Lower leg skin (tissue), 4 donors: ENCODE measurements at regions not wholly inside any gene's neighbourhood (a gene's known extent, or its start where the extent isn't known, plus 50 kb on each side); places are given as distances from the start of the nearest gene placed in this dataset.

ENCODE experiments used
- DNase-seq, 2 donors: peaks; one replicate each; pipeline ENCODE4 v3.0.0-alpha.2; 2019; ENCODE audit warnings: low spot score in 2 of 2
- H3K4me3 ChIP-seq: fragments of 200-600 bp; sonication (generic); 2 replicates; pipeline ENCODE4 v1.5.1; 2017; ENCODE audit warnings: mild to moderate bottlenecking, low read depth; ENCODE audit not compliant: poor library complexity, severe bottlenecking
- POLR2A ChIP-seq, 2 donors: fragments of 450-650 bp; IDR thresholded peaks; one replicate each; pipeline ENCODE4 v1.6.1; 2016 to 2017; ENCODE audit warnings: antibody characterized with exemption in 2 of 2, mild to moderate bottlenecking in 1 of 2, moderate library complexity in 1 of 2
- WGBS, 2 donors: methylation state at CpG; one replicate each; pipeline ENCODE4 v1.1.5; 2018; 5-methylcytosine and 5-hydroxymethylcytosine counted together
- intact Hi-C: fragments of 100-400 bp; cut with DNase I; formaldehyde crosslinking; loops from one replicate; pipeline ENCODE4 v1.15.0; 2023; ENCODE audit warnings: low total_unique reads
- TF ChIP-seq, protein P1 (sequence below), 3 donors: fragments of 450-650 bp; IDR thresholded peaks; one replicate each; pipeline ENCODE4 v1.5.1; 2016; ENCODE audit warnings: antibody characterized with exemption in 3 of 3, mild to moderate bottlenecking in 3 of 3, moderate library complexity in 2 of 3

DNA sequence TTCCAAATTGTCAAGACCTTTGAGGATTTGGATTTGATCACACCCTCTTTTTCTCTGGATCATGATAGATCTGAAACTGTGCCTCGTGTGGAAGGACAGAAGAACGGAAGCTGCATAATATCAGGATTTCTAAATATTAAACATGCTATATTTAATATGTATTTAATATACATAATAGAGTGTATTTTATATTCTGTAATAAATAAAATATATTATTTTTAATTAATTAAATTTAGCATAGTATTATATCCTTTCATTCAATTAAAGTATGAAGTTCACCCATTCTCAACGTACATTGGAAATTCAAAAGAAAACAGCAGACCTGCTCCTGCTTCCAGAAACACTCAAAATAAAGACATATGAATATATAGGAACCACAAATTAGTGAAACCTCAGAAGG is 70.6 kb upstream of the GLIS3 start:
- TF ChIP-seq, protein P1, sequence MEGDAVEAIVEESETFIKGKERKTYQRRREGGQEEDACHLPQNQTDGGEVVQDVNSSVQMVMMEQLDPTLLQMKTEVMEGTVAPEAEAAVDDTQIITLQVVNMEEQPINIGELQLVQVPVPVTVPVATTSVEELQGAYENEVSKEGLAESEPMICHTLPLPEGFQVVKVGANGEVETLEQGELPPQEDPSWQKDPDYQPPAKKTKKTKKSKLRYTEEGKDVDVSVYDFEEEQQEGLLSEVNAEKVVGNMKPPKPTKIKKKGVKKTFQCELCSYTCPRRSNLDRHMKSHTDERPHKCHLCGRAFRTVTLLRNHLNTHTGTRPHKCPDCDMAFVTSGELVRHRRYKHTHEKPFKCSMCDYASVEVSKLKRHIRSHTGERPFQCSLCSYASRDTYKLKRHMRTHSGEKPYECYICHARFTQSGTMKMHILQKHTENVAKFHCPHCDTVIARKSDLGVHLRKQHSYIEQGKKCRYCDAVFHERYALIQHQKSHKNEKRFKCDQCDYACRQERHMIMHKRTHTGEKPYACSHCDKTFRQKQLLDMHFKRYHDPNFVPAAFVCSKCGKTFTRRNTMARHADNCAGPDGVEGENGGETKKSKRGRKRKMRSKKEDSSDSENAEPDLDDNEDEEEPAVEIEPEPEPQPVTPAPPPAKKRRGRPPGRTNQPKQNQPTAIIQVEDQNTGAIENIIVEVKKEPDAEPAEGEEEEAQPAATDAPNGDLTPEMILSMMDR (IDR thresholded peaks at IDR 0.05), result no peak
- no peak for TF ChIP-seq POLR2A (IDR thresholded peaks at IDR 0.05)
- WGBS, 2 donors, result 92% methylated on average over 3 of the region's 3 CpGs
- no peak for DNase-seq
- intact Hi-C loops, result no loop called here
- H3K4me3 ChIP-seq, result no peak overlapping the region

DNA sequence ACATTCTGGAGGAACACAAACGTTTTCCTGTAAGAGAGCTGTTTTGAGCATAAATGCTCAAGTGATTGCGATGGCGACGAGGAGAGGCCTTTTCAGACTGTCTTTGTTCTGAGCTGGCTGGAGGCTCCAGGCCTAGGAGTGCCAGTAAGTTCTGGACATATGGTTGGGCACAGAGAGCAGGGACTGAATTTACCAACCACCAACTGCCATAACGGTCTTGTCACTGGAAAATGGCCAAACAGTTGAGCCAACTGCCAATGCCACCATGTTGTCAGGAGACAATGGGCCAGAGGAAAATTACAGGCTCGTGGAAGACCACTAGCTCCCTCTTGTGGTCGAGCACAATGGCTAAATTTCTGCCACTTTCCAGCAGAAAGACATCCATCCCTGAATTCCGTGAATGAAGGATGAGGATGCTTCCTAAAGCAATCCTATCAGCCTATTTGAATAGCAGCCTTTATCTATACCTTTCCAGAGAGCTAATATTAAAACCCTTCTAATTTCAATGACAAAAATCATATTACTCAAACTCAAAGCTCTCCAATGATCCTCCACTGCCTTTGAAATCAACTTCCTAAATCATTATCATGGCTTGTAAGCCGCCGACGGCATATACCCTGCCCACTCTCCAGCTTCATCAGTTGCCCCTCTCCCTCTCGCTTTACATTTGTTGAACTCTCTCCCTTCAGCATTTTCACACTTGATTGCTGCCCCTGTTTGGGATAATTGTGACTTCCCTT is 66.9 kb upstream of the GLIS3 start:
- no peak overlapping the region for H3K4me3 ChIP-seq
- TF ChIP-seq, protein P1 (IDR thresholded peaks at IDR 0.05), result no peak
- TF ChIP-seq POLR2A (IDR thresholded peaks at IDR 0.05), result no peak
- 67 to 71% methylated on average over 12 of the region's 12 CpGs for WGBS, 2 donors
- DNase-seq, result no peak
- intact Hi-C loops, result no loop called here

DNA sequence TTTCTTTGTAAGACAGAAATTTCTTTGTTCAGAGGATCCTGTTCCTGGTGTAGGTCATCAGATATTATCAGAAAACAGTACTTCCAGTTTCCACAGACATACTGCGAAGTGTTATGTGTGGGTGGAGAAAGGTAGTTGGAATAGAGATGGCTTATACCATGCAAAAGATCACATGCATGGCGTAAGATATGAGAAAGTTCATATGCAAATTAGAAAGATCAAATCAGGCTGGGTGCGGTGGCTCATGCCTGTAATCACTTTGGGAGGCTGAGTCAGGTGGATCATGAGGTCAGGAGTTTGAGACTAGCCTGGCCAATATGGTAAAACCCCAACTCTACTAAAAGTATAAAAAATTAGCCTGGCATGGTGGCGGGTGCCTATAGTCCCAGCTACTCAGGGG is 65.2 kb upstream of the GLIS3 start:
- DNase-seq, result no peak
- TF ChIP-seq, protein P1 (IDR thresholded peaks at IDR 0.05), result no peak
- no peak for TF ChIP-seq POLR2A (IDR thresholded peaks at IDR 0.05)
- intact Hi-C loops, result no loop called here
- 65% methylated on average over 4 of the region's 4 CpGs for WGBS, 2 donors
- no peak overlapping the region for H3K4me3 ChIP-seq

DNA sequence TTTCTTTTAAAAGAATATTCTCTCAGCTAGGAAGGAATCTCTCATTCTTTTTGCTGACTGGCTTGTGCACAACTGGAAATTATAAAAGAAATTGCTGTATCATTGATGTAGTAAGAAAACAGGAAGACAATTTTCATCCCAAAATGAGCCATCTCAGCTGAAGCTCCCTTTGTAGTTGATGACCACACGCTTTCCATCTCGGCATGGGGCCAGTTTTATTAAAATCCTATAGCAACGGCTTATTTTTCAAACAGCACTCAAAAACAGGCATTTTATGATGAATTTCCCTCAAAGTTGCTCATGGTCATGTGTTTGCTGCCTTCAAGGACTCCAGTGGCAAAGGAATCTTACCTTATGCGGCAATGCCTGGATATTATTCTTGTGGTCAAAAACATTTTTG is 62.4 kb upstream of the GLIS3 start:
- intact Hi-C loops, result no loop called here
- no peak for DNase-seq
- H3K4me3 ChIP-seq, result no peak overlapping the region
- TF ChIP-seq, protein P1 (IDR thresholded peaks at IDR 0.05), result no peak
- no peak for TF ChIP-seq POLR2A (IDR thresholded peaks at IDR 0.05)
- 82 to 83% methylated on average over 4 of the region's 4 CpGs for WGBS, 2 donors

DNA sequence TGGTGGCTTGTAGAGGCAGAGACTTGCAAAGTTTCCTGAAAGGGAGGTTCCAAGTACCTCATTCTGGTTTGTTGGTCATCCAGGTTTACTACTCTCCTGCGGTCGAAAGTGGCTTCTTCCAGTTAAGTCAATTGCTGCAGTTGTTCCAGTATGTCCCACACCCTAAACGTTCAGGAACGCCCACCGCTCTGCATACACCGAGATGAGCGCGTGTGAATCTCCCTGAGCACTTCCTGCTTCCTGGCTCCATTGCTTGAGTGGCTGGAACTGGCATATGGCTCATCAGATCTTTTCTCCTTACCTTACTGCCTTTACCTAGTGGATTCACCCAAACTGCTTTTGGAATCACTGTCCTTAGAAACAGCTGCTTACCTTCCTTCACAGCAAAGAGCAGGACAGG is 59.1 kb upstream of the GLIS3 start:
- 92% methylated on average over 8 of the region's 8 CpGs for WGBS, 2 donors
- no peak for DNase-seq
- TF ChIP-seq, protein P1 (IDR thresholded peaks at IDR 0.05), result no peak
- no peak for TF ChIP-seq POLR2A (IDR thresholded peaks at IDR 0.05)
- intact Hi-C loops, result no loop called here
- H3K4me3 ChIP-seq, result no peak overlapping the region

DNA sequence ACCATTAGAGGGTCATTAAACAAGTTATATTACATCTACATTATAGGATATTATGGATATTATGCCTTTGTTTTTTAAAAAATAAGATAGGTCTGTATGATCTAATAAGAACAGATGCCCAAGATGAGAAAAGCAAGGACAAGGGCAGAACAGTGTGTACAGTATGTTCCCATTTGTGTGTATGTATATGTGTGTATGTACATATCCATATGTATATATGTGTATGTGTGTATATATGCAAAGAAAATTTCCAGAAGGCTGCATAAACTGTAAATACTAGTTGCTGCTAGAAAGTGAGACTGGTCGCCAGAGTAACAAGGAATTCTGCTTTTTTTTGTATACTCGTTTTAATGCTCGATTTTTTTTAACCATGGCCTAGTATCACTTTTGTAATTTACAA is 58.1 kb upstream of the GLIS3 start:
- DNase-seq, result no peak
- intact Hi-C loops, result no loop called here
- WGBS, 2 donors, result 89 to 92% methylated on average over 3 of the region's 3 CpGs
- H3K4me3 ChIP-seq, result no peak overlapping the region
- TF ChIP-seq POLR2A (IDR thresholded peaks at IDR 0.05), result no peak
- TF ChIP-seq, protein P1 (IDR thresholded peaks at IDR 0.05), result no peak
